ENCODE measurements at regions not wholly inside any gene's neighbourhood (a gene's known extent, or its start where the extent isn't known, plus 50 kb on each side); places are given as distances from the start of the nearest gene placed in this dataset.
A peak's percentile ranks its signal among the peaks of the same experiment; 100 is the strongest.

DNA sequence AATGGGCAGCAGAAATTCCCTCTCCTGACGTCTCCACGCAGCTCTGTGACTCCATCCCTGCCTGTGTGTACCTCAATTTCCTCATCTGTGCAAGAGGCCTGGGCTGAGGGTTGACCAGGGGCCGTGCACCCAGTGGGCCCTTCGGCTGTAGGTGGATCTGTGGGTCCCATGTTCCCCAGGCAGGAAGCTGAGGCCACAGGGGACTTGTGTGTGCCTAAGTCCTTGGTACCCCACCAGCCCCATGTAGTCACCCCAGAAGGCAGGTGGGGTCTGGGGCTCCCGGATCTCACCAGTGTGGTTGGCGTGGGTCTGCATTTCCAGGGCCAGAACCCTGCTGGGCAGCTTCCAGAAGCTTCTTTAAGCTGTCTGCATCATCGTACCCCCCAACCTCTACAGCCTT lies 177.4 kb upstream of the GSE1 start:
- H3K4me1 ChIP-seq (ENCODE audit: insufficient read depth, low read length) = peaks cover 49% of the 10 kb centered on the region
- H3K4me2 ChIP-seq (ENCODE audit: low read depth, low read length) = no peak overlapping the region
- peaks cover 14 to 32% of the 10 kb centered on the region in 2 experiments; a peak in 4 of 5 replicates for H3K27me3 ChIP-seq (ENCODE audit: control insufficient read depth in 1 of 2, insufficient read depth in 2 of 2, low read length in 2 of 2)
- DNase-seq (ENCODE audit: low spot score) (no peak), ATAC-seq (no peak), FAIRE-seq (no peak)
- BruUV-seq (replicated peaks) = no TSS peak
- no peak overlapping the region for H3K9ac ChIP-seq (ENCODE audit: insufficient read depth, low read depth, low read length)
- H2AFZ ChIP-seq (ENCODE audit: low read length) = no peak overlapping the region
- H3K36me3 ChIP-seq (replicated peaks in 1 of 2; ENCODE audit: control insufficient read depth in 1 of 2, insufficient read depth in 2 of 2, low read length in 2 of 2) = no peaks in the 10 kb centered on the region
- H3K79me2 ChIP-seq (ENCODE audit: insufficient read depth, low read length) = no peaks in the 10 kb centered on the region
- ChIA-PET POLR2A (interaction anchor here (1.6 kb wide), 1 partner anchor 13 kb away, joined by 5 read pairs; no protein-coding TSS in a partner anchor), CTCF (ENCODE audit: low intra/inter-chr PET ratio, low total read pairs) (no interaction called here)
- no peaks in the 10 kb centered on the region for H3K9me3 ChIP-seq (ENCODE audit: low read length)
- no peak overlapping the region for H3K27ac ChIP-seq (ENCODE audit: extremely low read length, insufficient read depth, low read length)
- 53% methylated on average over 7 of the region's 7 CpGs for WGBS (ENCODE audit: low lambda C conversion rate)
- intact Hi-C loops (cut with micrococcal nuclease; ENCODE audit: unreplicated experiment) (no loop called here), in situ Hi-C loops (cut with HindIII; ENCODE audit: extremely low pct_ligation_motif_present, low pct_unique_long_range_greater_than_20kb) (no loop called here)
- peaks cover 10% of the 10 kb centered on the region; the same call in 1 of the 2 replicates for H4K20me1 ChIP-seq (ENCODE audit: insufficient read depth, low read length)
- no peak overlapping the region for H3K4me3 ChIP-seq (replicated peaks in 1 of 3; ENCODE audit: insufficient read depth in 1 of 3, low read depth in 2 of 3, low read length in 3 of 3)
- TF ChIP-seq, protein P1, sequence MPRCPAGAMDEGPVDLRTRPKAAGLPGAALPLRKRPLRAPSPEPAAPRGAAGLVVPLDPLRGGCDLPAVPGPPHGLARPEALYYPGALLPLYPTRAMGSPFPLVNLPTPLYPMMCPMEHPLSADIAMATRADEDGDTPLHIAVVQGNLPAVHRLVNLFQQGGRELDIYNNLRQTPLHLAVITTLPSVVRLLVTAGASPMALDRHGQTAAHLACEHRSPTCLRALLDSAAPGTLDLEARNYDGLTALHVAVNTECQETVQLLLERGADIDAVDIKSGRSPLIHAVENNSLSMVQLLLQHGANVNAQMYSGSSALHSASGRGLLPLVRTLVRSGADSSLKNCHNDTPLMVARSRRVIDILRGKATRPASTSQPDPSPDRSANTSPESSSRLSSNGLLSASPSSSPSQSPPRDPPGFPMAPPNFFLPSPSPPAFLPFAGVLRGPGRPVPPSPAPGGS (CRISPR knock-in tag; IDR thresholded peaks at IDR 0.05) = no peak
- TF ChIP-seq ARNT (IDR thresholded peaks at IDR 0.05) = no peak

DNA sequence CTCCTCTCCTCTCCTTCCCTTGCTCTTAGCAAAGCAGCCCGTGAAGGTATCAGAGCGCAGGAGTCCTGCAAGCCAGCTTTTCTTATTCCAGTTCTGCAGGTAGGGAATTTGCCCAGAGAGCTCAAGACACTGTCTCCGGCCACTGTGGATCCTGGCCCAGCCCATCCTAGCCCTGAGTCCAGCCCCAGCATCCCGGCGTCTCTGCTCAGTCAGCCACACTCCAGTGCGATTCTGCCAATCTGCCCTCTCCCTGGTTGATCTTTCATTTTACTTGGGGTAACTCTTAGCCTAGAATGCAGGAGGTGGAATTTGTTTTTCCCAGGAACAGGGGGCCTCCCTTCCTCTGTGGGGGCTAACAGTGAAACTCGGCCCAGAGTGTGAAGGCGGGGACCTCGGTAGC lies 176.9 kb upstream of the GSE1 start:
- peaks cover 49% of the 10 kb centered on the region for H3K4me1 ChIP-seq (ENCODE audit: insufficient read depth, low read length)
- H3K9ac ChIP-seq (ENCODE audit: insufficient read depth, low read depth, low read length) = no peak overlapping the region
- H3K36me3 ChIP-seq (replicated peaks in 1 of 2; ENCODE audit: control insufficient read depth in 1 of 2, insufficient read depth in 2 of 2, low read length in 2 of 2) = no peaks in the 10 kb centered on the region
- no peak overlapping the region for H2AFZ ChIP-seq (ENCODE audit: low read length)
- BruUV-seq (replicated peaks) = no TSS peak
- WGBS (ENCODE audit: low lambda C conversion rate) = 42% methylated on average over 6 of the region's 9 CpGs
- intact Hi-C loops (cut with micrococcal nuclease; ENCODE audit: unreplicated experiment) (no loop called here), in situ Hi-C loops (cut with HindIII; ENCODE audit: extremely low pct_ligation_motif_present, low pct_unique_long_range_greater_than_20kb) (no loop called here)
- H3K4me2 ChIP-seq (ENCODE audit: low read depth, low read length) = peak overlapping the region; percentile 30; the same call in 1 of the 2 replicates
- H4K20me1 ChIP-seq (ENCODE audit: insufficient read depth, low read length) = peaks cover 10% of the 10 kb centered on the region; the same call in 1 of the 2 replicates
- CTCF ChIA-PET (ENCODE audit: low intra/inter-chr PET ratio, low total read pairs) = no interaction called here
- H3K9me3 ChIP-seq (ENCODE audit: low read length) = no peaks in the 10 kb centered on the region
- ATAC-seq = peak; percentile 41
- H3K27me3 ChIP-seq (ENCODE audit: control insufficient read depth in 1 of 2, insufficient read depth in 2 of 2, low read length in 2 of 2) = peaks cover 12 to 32% of the 10 kb centered on the region in 2 experiments; a peak in 4 of 5 replicates
- no peak for DNase-seq (ENCODE audit: low spot score)
- peak overlapping the region in 1 of 3 experiments; percentile 33; a peak in 1 of 6 replicates for H3K4me3 ChIP-seq (replicated peaks in 1 of 3; ENCODE audit: insufficient read depth in 1 of 3, low read depth in 2 of 3, low read length in 3 of 3)
- no peaks in the 10 kb centered on the region for H3K79me2 ChIP-seq (ENCODE audit: insufficient read depth, low read length)
- TF ChIP-seq, protein P2, sequence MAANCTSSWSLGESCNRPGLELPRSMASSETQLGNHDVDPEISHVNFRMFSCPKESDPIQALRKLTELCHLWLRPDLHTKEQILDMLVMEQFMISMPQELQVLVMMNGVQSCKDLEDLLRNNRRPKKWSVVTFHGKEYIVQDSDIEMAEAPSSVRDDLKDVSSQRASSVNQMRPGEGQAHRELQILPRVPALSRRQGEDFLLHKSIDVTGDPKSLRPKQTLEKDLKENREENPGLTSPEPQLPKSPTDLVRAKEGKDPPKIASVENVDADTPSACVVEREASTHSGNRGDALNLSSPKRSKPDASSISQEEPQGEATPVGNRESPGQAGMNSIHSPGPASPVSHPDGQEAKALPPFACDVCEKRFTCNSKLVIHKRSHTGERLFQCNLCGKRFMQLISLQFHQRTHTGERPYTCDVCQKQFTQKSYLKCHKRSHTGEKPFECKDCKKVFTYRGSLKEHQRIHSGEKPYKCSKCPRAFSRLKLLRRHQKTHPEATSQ (CRISPR knock-in tag; IDR thresholded peaks at IDR 0.05; ENCODE audit: borderline replicate concordance) = 0 out of 2 replicates have a peak, but pooled peaks have one; percentile 60
- TF ChIP-seq BORCS8-MEF2B (CRISPR knock-in tag; IDR thresholded peaks at IDR 0.05) (0 out of 2 replicates have a peak, but pooled peaks have one; percentile 35), TBX2 (CRISPR knock-in tag; IDR thresholded peaks at IDR 0.05; ENCODE audit: borderline replicate concordance) (no peak)
- no peak for FAIRE-seq
- H3K27ac ChIP-seq (ENCODE audit: extremely low read length, insufficient read depth, low read length) = no peak overlapping the region
- POLR2A ChIA-PET = interaction anchor here (1.6 kb wide), 1 partner anchor 13 kb away, joined by 5 read pairs; no protein-coding TSS in a partner anchor
